ENCODE measurements at regions not wholly inside any gene's neighbourhood (a gene's known extent, or its start where the extent isn't known, plus 50 kb on each side); places are given as distances from the start of the nearest gene placed in this dataset.

GRCh38 chr2:223161873-223162458, 110.0 kb downstream of the KCNE4 start (continued):
- no peak for TF ChIP-seq SUZ12 (IDR thresholded peaks at IDR 0.05; ENCODE audit: low read length)

Data from H1 (cell line).